ENCODE measurements at regions not wholly inside any gene's neighbourhood (a gene's known extent, or its start where the extent isn't known, plus 50 kb on each side); places are given as distances from the start of the nearest gene placed in this dataset.

DNA sequence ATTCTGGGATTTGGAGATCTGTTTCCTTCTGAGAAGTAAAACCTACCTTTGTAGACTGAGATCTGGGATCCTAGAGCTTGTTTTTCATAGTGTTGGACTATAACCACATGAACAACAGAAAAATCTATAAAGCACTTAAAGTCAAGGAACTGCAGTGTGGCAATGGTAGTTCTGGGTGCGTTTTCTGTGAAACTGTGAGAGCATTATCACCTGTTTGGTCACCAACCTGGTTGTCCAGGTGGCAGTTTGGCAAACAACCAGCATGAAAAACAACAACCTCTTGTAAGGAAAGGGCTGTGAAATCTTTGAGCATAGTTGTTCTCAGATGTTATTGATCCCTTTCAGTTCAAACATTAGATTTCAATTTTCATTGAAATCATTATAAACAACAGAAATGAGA lies 215.8 kb upstream of the CITED2 start:
- no peak for DNase-seq

- no peak for DNase-seq
Measured at GRCh38 chr6:139588734-139589593, 214.5 kb upstream of the CITED2 start.

DNA sequence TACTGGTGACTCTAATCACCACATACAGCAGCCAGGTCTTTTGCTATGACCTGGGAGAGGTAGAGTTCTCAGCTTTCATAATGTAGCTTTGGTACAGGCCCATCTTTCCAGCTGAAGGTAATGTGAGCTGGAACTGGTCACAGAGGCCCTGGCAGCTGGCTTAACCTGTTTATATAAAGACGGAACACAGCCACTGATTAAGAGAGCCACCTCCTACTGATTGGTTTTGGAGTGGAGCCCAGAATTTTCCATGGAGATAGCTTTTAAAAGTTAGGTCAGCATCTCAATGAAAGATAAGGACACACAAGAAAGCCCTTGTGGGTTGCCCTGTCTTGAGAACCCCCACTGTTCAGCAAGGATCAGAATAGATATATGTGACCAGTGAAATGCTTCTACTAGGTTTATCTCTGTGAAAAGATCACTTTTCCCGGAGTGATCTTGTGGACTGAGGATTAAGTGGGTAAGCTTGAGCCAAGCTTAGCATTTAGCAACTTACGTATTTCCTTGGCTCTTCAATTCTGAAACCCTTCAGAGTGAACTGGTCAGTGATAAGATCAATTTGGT lies 213.7 kb upstream of the CITED2 start:
- DNase-seq = peak; percentile 68

- no peak for DNase-seq
Measured at GRCh38 chr6:139587469-139587868, 213.0 kb upstream of the CITED2 start.

DNA sequence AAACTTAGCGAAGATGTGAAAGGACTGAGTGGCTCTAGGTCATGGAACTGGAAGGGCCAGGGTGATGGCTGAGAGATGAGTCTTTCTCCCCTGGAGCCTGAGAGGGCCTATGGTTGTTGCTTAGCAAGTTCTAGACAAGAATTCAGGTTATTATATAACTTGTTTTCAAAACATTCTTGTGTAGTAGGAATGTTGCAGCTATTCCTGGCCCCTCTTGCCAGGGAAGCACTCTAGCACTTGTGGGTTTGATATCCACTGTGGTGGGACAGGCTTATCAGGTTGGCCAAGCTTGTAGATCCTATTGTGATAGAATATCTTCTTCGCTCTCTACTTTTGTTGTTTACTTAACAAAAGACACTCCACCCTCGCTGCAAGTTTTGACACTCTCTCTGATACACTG lies 211.8 kb upstream of the CITED2 start:
- DNase-seq = no peak

- no peak for DNase-seq
Measured at GRCh38 chr6:139584599-139584998, 210.2 kb upstream of the CITED2 start.

GRCh38 chr6:139583420-139583819 lies 209.0 kb upstream of the CITED2 start:
- DNase-seq = no peak

GRCh38 chr6:139582956-139583355 lies 208.5 kb upstream of the CITED2 start:
- no peak for DNase-seq

DNA sequence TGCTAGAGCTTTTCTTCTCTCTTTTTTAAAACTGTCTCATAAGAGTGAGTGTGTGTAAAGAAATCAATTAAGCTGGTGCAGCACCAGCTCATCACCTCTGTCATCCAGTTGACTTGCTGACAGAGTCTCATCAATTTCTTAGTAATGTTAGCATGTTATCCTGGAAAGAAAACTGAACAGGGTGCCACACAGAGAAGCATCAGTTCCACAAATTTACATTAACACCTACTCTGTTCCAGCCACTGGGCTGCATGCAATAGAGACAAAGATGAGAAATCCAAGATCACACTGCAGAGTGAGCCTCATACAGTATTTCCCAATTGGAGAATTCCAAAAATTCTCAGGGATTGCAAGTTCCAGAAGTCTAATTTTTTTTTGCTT lies 207.0 kb upstream of the CITED2 start:
- DNase-seq = no peak

DNA sequence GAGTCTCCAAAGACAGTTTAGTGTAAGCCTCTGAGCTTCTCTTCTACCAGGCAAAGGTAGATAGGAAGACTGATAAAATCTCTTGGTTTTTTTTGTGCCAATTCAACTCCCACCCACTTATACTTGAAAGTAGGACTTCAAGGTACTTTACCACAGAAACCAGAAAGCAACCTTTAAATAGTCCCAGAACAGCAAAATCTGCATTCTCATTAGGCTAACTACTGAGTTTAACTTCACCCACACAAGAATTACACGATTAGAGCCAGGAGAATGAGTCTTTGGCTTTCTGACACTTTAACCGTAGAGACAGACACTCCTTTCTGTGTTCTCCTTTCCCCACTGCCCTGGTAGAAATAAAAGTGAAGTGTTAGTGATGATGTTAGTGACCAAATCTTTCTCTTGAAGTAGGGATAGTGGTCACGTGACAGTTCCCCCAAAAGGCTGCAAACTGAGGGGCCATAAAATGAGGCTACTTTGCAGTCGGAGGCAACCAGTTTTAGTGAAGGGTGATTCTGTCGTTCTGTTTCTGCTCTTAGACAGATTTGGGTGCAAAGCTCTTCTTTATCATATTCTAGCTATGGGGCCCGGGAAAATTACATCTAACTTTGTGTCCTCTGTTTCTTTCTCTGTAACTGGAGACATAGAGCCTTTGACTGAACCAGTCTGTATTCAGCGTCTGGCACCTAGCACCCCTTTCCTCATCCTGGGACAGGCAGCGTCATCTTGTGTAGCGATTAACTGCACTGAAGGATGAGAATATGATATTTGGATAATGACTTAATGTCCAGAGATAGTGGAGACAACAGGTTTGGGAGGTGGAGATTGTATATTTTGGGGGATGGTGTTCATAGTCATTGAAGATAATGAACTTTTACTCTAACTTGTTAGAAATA lies 206.4 kb upstream of the CITED2 start:
- no peak for DNase-seq

DNA sequence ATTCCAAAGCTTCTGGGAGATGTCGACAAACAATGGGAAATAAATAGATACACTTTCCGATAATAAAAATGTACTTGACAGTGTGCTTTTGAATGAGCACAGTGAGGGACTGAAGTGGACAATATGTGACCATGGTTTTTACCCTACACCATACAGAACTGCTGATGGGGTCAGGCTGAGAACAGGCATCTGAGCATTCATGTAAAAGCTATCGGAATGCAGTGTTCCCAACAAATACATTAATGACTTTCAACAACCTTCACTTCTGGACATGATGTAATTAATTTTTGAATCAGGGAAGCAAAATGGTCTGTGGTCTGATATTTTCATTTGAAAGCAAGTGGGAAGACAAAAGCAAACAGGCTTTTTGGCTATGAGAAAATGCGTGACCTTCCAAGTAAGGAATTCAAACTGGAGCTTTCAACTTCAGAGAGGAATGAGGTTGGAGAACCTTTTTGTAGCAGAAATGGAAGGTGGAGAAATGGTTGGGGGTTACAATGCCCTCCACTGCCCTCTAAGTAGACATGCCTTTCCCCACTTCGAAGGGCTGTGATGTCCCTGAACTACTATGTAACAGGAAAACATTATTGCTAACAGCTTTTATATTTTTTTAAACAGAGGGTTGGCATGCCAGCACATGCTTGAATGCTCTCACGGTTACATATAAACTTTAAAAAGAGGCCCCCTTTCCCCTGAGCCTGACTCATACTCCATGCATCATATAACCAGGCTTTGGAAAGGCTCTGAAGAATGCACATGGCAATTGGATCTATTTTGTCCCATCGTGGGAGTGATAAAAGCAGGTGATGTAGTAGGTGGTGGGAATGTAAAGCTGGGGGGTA lies 203.5 kb upstream of the CITED2 start:
- no peak for DNase-seq

DNA sequence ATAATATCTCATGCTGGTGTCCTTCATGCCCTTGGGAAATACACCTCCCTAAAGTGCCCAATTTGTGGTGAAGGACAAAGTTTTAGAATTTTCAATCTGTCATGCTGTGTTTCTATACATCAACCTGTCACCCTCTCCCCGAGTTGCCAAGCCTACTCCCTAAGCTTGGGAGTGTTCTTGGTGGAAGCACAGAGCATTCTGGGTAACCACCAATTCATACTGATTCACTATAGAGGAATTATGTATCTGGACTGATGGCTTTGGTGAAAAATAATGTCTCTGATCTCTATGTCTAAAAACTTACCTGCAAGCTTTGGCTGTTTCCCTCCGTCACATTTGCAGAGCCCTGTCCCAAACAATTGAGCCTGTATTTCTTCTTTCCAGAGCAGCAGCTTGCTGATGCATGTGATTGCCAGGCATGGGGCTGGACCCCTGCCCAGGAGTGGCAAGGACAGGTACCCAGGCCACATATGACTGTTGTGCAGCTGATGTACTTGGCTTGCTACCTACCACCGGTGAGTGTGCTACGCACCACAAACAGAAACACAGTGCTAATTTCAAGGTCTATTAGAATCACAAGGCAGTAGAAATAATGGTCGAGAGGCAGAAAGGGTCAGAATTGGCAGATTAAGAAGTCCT lies 202.8 kb upstream of the CITED2 start:
- DNase-seq = no peak

DNA sequence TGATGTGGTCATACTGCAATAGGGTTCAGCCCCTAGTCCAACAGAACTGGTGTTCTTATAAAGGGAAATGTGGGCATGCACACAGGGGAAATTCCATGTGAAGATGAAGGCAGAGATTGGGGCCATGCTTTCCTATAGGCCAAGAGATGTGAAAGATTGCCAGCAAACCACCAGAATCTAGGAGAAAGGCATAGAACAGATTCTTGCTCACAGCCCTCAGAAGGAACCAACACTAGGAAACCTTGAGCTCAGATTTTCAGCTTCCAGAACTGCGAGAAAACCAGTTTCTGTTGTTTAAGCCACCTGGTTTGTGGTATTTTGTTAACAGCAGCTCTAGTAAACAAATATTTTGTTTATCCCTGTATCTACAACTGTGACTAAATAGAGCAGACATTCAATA lies 197.6 kb upstream of the CITED2 start:
- DNase-seq = no peak

DNA sequence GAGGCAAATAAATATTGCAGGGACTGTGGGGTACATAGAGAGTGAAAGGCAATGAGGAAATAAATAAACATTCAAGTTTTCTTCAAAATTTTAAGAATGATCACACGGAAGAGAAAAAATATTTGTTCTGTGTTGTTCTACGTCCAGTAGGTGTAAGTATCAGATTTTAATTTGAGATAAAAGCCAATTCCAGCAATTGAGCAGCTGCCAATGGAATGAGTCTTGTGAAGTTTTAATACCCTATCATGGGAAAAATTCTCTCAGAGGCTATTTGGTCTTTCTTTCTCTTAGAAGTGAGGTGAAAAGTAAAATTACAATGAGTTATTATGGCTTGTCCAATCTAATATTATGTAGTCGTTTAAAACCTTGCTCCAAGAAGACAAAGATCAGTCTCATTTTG lies 195.7 kb upstream of the CITED2 start:
- DNase-seq = no peak

GRCh38 chr6:139569566-139569965 lies 195.1 kb upstream of the CITED2 start:
- no peak for DNase-seq

DNA sequence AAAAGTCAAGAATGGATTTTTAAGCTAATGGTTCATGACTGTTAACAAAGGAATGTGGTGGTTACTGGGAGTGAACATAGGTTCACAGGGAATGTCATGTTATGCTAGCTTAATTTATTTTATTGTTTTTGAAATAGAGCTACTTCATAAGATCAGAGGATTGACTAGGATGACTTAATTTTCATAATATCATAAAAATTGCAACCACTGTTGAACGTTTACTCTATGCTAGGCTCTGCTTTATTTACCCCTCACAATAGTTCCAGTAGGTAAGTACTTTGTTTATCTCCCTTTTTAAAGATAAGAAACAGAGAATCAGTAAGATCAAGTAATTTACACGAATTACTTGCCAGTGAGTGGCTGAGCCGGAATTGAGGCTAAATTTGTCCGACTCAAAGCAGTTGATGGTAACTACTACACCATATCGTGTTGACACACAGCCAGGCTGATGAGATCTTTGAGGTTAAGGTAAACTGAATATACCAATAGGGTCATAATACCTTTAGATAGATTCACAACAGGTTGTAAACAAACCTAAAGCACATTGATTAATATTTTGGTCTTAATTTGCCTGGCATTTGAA lies 194.6 kb upstream of the CITED2 start:
- DNase-seq = no peak

GRCh38 chr6:139568151-139568955 lies 193.9 kb upstream of the CITED2 start:
- no peak for DNase-seq

DNA sequence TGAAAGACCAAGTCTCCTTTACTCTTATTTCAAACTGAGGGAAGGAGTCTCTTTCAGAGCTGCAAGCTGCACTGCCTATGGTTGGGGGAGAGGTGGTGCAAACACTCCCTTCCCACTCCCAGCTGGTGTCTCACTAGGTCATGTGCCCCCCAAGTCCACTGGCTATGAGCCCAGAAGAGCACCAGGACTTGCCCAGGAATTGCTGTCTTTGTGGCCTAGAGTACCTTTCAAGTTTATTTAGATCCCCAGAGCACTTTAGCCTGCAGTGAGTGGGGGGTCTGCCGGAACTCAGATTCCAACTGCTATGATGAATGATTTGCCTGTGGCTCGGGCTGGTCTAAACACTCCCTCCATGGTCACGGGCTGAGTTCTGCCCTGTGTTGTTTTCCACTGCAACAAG lies 192.6 kb upstream of the CITED2 start:
- no peak for DNase-seq

- no peak for DNase-seq
Measured at GRCh38 chr6:139565591-139565990, 191.1 kb upstream of the CITED2 start.

DNA sequence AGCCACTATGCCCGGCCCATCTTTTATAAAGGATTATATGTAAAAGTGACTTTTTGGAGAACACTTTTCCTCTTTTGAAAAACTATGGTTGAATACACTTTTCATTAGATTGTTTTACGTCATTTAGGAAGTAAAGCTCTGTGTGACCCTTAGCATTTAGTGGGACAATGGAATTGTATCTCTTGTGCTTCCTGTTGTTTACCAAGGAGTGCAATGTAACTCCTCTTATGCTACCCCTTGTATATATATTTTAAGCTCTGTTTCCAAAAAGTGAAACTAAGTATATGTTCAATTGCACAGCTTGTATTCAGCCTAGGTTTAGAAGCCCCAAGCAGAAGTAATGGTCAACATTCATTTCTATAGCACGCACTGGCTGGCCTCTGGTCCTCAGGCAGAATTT lies 183.1 kb upstream of the CITED2 start:
- no peak for DNase-seq

DNA sequence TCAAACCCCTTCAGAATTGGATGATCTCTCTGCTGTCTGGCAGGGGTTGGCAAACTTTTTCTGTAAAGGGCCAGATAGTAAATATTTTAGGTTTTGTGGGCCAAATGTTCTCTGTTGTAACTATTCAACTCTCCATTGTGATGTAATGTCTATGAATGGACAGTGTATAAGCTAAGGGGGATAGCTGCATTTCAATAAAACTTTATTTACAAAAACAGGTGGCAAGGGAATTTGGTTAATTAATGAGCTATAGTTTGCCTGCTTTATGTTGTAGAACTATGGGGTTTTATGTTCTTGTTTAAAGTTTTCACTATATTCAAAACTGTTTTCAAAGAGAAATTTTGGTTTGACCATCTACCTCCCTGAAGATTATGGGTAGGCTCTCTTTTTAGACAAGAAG lies 182.1 kb upstream of the CITED2 start:
- no peak for DNase-seq

Measured in NCI-H1436 treated with DMSO at 0.1 percent for 48 hours (cell line).